ENCODE measurements at regions not wholly inside any gene's neighbourhood (a gene's known extent, or its start where the extent isn't known, plus 50 kb on each side); places are given as distances from the start of the nearest gene placed in this dataset.

DNA sequence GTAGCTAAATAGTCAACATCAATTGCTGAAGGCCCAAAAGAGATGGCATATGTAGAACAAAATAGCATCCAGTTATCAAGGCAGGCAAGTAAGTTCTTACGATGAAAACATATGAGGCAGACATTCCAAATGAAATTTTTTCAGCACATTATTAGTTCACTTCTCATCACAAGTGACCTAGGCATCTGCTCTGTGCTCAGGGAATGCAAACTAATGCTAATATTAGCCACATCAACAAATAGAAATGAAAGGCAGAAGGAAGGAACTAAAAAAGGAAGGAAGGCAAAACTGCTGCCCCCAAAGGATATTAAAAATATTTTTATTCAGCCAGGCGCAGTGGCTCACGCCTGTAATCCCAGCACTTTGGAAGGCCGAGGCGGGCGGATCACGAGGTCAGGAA is 51.2 kb upstream of the ROCK1 start:
- no peak for DNase-seq

- peak; percentile 10 for DNase-seq
These were observed 52.3 kb upstream of the ROCK1 start for GRCh38 chr18:21163647-21164547.

- DNase-seq = no peak
These were observed 53.0 kb upstream of the ROCK1 start for GRCh38 chr18:21164548-21165095.

DNA sequence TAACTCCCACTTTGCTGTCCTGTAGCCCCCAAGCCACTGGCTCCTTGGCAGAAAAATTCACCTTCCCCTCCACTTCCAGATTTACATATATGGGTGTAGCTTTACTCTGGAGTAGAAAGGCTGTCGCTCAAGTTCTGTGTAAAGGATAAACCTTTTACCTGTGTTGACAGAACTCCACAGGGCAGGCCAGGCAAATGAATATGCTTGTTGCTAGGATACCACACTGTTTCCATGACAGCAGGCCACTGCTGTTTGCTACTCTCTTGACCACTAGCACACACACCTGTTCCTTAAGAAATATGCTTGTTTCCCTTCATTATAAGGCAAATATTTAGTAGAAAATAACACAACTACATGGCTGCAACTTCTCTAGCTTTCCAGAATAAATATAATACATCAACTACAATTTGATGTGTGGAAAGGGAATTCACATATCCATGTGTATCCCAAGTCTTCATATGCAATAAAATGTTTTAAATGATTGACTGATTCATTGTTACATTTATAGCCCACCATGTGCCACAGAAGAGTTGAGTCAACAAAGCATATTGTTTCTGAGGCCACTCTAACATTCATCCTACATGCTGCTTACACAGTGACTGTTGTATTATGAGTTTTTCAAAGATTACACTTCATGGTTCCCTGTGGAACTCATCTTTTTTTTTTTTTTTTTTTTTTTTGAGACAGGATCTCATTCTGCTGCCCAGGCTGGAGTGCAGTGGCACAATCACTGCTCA is 56.2 kb upstream of the ROCK1 start:
- no peak for DNase-seq

GRCh38 chr18:21168880-21169279 is 57.3 kb upstream of the ROCK1 start:
- no peak for DNase-seq

DNA sequence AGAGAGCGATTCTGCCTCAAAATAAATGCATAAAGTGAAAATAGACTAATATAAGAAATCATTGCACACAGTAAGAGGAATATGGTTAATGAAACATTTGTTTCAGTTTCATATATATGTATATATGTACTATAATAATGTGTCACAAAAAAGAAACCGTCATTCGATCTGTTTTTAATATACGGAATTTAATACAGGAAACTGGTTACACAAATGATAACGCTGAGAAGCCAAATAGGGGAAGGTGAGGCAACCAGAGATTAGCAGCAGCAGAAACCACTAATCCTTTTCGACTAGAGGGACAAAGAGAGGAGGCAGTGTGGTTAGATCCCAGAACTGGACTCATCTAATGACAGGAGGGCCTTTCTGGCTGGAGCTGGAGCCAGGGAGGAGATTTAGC is 64.2 kb upstream of the GREB1L start:
- no peak for DNase-seq

DNA sequence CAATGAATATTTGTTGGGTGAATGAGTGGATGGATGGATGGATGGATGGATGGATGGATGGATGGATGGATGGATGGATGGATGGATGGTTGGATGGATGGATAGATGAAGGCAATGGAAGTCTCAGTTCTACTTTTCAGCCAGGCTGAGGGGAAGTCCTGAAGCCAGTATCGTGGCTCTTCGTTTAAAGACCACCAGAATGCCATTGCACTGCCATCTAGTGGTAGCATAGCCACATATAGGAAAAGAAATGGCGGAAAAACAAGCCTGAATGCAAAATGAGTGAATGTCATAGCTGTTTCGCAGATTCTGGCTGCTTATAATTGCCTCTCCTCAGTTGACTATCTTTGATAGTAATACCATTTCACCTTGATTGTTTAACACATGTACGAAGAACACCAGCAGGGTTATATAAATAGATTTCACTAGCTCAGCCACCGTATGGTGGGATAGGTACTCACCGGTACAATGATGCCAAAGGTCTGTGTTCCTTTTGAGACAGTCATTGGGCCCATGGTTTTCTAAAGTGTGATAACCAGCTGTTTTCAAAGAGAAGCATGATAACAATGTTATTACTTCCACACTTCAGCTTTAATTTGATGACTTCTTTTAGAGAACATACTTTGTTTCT is 62.3 kb upstream of the GREB1L start:
- DNase-seq = peak; percentile 65

DNA sequence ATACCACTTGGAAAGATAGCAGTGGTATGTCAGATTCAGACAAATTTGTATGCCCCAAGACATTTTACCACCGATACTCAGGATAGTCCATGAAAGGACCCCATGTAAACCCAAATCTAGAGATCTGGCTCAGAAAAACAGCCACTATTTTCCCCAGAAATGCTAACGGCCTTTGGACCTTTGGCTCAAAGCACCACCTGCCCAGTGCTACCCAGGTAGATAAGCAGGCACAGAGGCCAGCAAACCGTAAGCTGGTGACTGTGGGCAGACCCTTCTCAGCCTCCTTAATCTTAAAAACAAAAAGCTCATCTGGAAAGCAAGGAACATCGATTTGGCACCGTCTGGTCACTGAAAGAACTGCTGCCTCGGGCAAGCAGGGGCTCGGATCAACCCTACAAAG is 61.4 kb upstream of the GREB1L start:
- no peak for DNase-seq

DNA sequence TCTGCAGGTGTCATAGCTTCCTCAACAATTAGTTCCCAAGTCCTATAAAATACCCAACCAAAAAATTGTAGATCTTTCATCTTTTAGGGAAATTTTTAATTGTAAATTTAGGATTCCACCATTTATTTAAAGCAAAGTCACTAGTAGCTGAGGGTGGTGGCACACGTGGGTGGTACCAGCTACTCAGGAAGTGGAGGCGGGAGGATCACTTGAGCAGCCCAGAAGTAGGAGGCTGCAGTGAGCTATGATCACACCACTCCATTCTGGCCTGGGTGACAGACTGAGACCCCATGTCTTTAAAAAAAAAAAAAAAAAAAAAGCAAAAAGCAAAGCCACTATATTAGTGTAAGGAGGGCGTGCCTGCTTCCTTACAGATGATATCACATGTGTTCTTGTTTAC is 60.3 kb upstream of the GREB1L start:
- DNase-seq = no peak

GRCh38 chr18:21183670-21184069 is 58.4 kb upstream of the GREB1L start:
- DNase-seq = no peak

DNA sequence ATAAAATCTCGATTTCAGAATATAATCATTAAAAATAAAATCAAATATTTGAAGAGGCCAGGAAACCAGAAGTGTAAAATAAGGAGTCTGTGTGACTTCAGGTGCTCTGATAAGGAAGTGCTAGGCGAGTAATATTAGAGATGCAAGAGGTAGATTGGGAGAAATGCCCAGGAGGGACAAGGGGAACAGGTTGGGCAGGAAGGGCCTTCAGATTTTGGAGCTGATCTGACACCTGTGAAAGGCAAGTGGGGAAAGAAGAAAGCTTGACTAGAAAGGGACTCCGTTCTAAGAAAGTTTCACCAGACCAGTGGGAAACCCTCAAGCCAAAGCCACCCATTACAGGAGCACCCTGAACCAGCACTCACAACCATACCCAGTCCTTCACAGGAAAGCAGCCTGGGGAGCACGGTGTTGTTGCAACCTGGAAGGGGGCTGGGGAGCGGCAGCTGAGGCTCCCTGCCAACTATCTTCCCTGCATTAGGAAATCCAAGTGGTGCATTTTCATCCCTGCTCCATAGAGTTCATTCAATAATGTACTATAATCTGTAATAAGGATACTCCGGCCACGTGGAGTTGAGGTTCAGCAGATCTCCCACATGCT is 57.5 kb upstream of the GREB1L start:
- no peak for DNase-seq

GRCh38 chr18:21187886-21188285 is 54.1 kb upstream of the GREB1L start:
- DNase-seq = no peak

DNA sequence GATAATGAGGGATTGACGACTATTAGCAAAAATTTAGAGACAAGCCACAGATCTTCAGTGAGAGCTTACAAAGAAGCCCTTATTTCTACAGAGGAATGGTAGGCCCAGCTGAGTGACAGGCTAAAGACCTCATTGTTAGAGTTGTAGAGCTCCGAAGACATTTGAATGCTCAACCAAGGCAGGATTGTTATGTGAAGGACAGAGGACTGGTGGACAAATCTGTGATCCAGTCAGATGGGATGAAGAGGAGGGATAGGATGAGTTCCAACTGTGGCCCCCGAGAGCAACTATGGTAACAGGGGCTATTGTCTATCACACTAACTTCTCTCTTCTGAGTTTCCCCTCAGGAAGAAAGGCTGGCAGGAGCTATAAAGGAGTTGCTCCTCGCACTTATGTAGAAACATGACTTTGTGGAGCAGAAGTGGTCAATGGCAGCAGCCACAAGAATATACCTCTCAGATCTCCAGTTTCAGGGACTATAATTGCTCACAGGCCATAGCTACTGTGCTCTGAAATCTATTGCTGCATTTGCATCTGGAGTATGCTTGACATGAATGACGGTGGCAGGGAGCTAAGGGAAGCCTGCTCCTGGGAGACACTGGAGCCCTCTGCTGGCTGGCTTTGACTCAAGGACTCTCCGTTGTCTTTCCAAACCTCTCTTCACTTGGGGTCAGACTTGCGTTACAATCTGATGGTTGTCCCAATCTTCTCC is 50.3 kb upstream of the GREB1L start:
- peak; percentile 74 for DNase-seq
